Bronchial epithelial cell (primary cell): ENCODE measurements at regions not wholly inside any gene's neighbourhood (a gene's known extent, or its start where the extent isn't known, plus 50 kb on each side); places are given as distances from the start of the nearest gene placed in this dataset.

ENCODE experiments used
- DNase-seq: peaks from one replicate; pipeline ENCODE4 v3.0.0-alpha.2; 2010; ENCODE audit warnings: low read depth
- FAIRE-seq: peaks from 2 replicates; lab custom pipeline; 2011; peaks lifted over from hg19 to GRCh38; lab: Jason Lieb, UNC
- H3K27me3 ChIP-seq: 2 replicates; pipeline ENCODE4 v1.5.1; 2011; ENCODE audit warnings: low read length; ENCODE audit not compliant: control insufficient read depth, insufficient read depth
- H3K36me3 ChIP-seq: 2 replicates; pipeline ENCODE4 v1.5.1; 2011; ENCODE audit warnings: low read length; ENCODE audit not compliant: control insufficient read depth, insufficient read depth
- H3K4me3 ChIP-seq: 2 replicates; pipeline ENCODE4 v1.5.1; 2011; ENCODE audit warnings: mild to moderate bottlenecking, low read depth, low read length, control low read depth
- TF ChIP-seq, protein P1 (sequence below): IDR thresholded peaks from 2 replicates; pipeline ENCODE4 v1.5.1; 2011; ENCODE audit warnings: mild to moderate bottlenecking, moderate library complexity, low read length, control low read depth, inconsistent platforms; ENCODE audit not compliant: insufficient read depth, severe bottlenecking

DNA sequence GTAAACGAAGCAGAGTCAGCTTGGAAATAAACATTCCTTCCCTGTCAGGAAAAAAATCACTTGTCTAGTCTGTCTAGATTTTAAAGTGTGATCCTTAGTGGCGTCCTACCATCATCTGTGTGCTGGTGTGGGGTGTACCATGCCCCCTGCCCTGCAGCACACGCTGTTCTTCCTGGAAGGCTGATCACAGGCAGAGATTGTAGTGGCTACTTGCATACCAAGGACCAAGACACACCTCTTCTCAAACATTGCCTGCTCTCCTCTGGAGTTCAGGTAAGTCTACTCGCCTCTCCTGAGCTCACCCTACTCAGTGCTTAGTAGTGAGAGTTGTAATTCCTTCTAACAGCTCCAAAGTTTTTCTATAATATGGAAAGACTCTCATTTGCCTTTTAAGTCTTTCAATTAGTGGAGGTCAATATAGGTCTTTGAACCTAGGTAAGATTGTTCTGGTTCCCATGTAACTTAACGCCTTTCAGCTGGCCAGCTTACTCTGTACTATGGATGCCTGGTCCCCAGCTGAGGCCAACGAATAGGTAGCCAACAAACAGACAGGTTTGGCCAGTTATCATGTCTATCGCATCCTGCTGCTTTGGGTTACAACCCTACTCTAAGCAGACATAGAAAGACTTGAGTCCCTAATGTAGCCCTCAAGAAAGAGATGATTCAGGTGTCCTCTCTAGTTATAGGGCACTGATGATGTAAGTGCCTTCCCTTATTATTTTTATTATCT is 55.4 kb downstream of the XCL1 start:
- DNase-seq (no peak), FAIRE-seq (no peak)
- TF ChIP-seq, protein P1, sequence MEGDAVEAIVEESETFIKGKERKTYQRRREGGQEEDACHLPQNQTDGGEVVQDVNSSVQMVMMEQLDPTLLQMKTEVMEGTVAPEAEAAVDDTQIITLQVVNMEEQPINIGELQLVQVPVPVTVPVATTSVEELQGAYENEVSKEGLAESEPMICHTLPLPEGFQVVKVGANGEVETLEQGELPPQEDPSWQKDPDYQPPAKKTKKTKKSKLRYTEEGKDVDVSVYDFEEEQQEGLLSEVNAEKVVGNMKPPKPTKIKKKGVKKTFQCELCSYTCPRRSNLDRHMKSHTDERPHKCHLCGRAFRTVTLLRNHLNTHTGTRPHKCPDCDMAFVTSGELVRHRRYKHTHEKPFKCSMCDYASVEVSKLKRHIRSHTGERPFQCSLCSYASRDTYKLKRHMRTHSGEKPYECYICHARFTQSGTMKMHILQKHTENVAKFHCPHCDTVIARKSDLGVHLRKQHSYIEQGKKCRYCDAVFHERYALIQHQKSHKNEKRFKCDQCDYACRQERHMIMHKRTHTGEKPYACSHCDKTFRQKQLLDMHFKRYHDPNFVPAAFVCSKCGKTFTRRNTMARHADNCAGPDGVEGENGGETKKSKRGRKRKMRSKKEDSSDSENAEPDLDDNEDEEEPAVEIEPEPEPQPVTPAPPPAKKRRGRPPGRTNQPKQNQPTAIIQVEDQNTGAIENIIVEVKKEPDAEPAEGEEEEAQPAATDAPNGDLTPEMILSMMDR: no peak
- H3K36me3 ChIP-seq: no peaks in the 10 kb centered on the region
- no peak overlapping the region for H3K4me3 ChIP-seq
- H3K27me3 ChIP-seq: no peaks in the 10 kb centered on the region

DNA sequence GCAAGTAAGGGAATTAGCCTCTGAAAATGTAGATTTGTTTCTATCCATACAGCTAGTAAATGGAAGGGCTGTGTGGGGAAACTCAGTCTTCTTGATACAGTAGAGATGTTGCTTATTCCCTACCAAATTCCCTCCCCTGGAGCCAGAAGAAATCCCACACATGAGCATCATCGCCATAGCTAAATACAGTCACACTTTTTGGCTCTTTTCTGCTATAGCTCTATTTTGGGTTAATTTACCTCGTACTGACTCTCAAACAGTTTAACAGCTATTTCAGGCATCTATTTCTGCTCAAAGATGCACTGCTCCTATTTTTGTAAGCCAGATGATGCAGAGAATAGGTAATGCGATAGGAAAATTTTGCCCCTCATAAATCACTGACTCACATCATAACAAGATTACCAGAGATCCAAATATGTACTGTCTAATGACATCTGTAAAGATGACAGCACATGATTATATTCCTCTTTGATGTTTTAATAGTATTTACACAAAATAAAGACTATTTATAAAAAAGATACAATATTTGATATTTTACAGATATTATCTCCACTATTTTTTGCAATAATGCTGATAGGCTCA is 58.6 kb downstream of the XCL1 start:
- Histone ChIP-seq H3K4me3 (no peak overlapping the region), H3K36me3 (no peaks in the 10 kb centered on the region), H3K27me3 (no peaks in the 10 kb centered on the region)
- FAIRE-seq (no peak), DNase-seq (no peak)
- TF ChIP-seq, protein P1: no peak

DNA sequence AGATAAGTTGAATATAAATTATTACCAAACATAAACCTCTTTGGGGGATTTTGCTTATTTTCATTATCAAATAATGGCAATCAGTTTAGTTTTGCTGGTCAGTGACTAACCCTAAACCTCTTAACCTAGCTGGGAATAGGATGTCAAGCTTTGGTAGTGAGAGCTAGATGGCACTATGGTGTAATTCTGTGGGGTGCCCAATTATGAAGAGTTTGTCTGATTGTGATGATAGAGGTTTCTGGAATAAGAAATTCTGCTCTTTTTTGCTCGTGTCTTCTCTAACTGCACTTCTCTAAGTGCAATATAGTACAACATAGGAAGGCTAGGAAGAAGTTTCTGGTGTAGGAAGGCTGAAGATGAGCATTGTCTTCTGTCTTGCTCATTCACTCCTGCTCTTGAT is 59.8 kb downstream of the XCL1 start:
- Histone ChIP-seq H3K4me3 (no peak overlapping the region), H3K36me3 (no peaks in the 10 kb centered on the region), H3K27me3 (no peaks in the 10 kb centered on the region)
- FAIRE-seq: no peak
- TF ChIP-seq, protein P1: peak; percentile 26
- DNase-seq: peak; percentile 66

DNA sequence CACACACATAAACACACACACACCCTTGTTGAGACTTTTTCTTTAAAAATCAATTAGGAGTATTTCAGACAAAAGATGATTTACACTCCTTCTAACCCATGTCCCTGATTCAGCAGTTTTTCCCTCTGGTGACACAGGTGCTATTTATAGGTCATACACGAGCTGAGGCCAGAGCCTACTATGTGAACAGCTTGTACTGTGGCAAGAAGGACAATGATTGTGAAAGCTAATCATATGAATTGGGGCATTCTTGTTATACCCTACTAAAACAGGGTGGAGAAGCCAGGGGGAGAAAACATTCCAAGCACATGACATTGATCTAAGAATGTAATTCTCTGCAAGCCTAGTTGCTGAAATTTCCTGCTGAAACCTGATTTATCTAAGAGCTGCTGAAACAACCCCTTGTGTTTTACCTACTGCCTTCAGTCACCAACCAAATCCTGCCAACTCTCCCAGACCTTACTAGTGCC is 60.3 kb downstream of the XCL1 start:
- DNase-seq (peak; percentile 89), FAIRE-seq (no peak)
- no peaks in the 10 kb centered on the region for H3K36me3 ChIP-seq
- TF ChIP-seq, protein P1: no peak
- H3K27me3 ChIP-seq: no peaks in the 10 kb centered on the region
- H3K4me3 ChIP-seq: no peak overlapping the region

DNA sequence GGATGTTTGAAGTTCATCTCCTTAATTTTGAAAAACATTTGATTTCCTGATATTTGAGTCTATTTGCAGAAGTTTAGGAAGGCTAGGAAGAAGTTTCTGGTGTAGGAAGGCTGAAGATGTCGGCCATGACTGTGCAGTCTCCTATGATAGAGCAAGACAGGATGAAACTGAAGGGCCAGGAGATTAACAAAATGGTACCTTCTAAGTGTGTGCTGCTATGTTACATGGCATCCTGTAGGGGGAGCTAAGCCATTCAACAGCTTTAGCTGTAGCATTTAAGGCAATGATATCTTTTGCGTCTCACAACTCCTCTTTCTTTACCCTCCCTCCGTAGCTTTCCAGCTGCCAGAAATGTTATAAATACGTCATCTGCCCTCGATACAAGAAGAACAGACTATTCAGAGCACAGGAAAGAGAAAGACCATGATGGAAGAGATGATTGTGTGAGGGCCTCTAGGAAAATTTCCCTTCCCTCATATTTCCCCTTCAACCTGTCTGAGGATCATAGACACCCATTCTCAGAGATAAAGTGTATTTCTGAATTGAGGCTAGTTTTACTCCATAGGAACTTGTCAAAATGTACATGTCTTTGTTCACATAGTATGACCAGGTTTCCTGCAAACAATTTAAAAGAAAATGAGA is 61.1 kb downstream of the XCL1 start:
- DNase-seq (peak; percentile 63), FAIRE-seq (peak; percentile 47)
- no peaks in the 10 kb centered on the region for H3K27me3 ChIP-seq
- TF ChIP-seq, protein P1: peak; percentile 71
- H3K36me3 ChIP-seq: no peaks in the 10 kb centered on the region
- H3K4me3 ChIP-seq: no peak overlapping the region
